ENCODE measurements at regions not wholly inside any gene's neighbourhood (a gene's known extent, or its start where the extent isn't known, plus 50 kb on each side); places are given as distances from the start of the nearest gene placed in this dataset.
"Not testable (repeated sequence)": the region's sequence is repeated elsewhere in the genome, so short reads cannot be mapped to it uniquely, and the experiment has no call there.

DNA sequence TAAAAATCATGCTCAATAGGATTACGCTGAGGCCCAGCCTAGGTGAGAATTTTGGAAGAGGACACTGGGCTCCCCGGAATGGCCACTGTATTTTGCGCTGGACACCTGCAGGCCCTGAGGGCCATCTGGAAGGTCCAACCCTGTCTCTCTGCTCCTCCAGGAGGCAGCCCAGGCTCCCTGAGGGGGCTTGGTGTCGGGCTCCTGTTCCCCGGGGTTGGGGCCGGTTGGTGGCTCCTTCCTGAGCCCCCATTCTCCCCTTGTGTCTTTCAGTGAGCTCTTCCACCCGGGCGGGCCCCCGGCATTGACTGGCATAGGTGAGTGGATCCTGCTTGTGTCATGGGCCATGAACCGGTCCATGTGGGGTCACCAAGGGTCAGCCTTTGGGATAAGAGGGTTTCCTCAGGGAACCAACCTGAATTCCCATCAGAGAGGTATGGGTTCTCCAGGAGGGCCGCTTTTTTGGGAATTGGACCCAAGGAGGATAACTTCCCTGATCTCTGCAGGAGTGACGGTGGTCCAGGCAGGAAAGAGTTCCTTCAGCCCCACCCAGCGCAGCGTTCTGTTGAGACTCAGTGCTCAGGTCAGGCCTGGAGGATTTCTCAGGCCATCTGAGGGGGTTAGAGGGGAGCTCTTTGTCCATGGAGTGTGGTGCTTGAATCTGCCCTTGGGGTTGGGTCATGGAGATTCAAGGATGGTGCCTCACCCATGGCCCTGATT, 187.8 kb downstream of the UBE3A start:
- Histone ChIP-seq H3K9me3 (peaks cover 12% of the 10 kb centered on the region), H3K4me3 (ENCODE audit: low read depth, low read length) (no peak overlapping the region), H3K27me3 (replicated peaks; ENCODE audit: control insufficient read depth, insufficient read depth, low read length) (no peaks in the 10 kb centered on the region), H3K36me3 (ENCODE audit: control insufficient read depth, insufficient read depth, low read length) (no peaks in the 10 kb centered on the region), H3K4me1 (no peaks in the 10 kb centered on the region)
- peak in 1 of 2 experiments; percentile 31 for DNase-seq
- Mint-ChIP-seq H3K36me3 (ENCODE audit: insufficient read depth, unreplicated experiment) (no peaks in the 10 kb centered on the region), H3K27ac (ENCODE audit: unreplicated experiment) (no peak overlapping the region), H3K9me3 (ENCODE audit: unreplicated experiment) (peaks cover 18% of the 10 kb centered on the region), H3K4me1 (ENCODE audit: low read depth, unreplicated experiment) (no peaks in the 10 kb centered on the region), H3K4me3 (ENCODE audit: unreplicated experiment) (no peak overlapping the region), H3K27me3 (ENCODE audit: insufficient read depth, unreplicated experiment) (no peaks in the 10 kb centered on the region)
- ChIA-PET POLR2A (no interaction called here), CTCF (no interaction called here)
- BruUV-seq (replicated peaks), result no TSS peak
- TF ChIP-seq, protein P1, sequence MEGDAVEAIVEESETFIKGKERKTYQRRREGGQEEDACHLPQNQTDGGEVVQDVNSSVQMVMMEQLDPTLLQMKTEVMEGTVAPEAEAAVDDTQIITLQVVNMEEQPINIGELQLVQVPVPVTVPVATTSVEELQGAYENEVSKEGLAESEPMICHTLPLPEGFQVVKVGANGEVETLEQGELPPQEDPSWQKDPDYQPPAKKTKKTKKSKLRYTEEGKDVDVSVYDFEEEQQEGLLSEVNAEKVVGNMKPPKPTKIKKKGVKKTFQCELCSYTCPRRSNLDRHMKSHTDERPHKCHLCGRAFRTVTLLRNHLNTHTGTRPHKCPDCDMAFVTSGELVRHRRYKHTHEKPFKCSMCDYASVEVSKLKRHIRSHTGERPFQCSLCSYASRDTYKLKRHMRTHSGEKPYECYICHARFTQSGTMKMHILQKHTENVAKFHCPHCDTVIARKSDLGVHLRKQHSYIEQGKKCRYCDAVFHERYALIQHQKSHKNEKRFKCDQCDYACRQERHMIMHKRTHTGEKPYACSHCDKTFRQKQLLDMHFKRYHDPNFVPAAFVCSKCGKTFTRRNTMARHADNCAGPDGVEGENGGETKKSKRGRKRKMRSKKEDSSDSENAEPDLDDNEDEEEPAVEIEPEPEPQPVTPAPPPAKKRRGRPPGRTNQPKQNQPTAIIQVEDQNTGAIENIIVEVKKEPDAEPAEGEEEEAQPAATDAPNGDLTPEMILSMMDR (IDR thresholded peaks at IDR 0.05; ENCODE audit: insufficient read depth in 1 of 2, low read depth in 1 of 2, low read length in 1 of 2, severe bottlenecking in 1 of 2, unreplicated experiment in 1 of 2), result no peak
- intact Hi-C loops (cut with micrococcal nuclease; ENCODE audit: unreplicated experiment), result no loop called here

DNA sequence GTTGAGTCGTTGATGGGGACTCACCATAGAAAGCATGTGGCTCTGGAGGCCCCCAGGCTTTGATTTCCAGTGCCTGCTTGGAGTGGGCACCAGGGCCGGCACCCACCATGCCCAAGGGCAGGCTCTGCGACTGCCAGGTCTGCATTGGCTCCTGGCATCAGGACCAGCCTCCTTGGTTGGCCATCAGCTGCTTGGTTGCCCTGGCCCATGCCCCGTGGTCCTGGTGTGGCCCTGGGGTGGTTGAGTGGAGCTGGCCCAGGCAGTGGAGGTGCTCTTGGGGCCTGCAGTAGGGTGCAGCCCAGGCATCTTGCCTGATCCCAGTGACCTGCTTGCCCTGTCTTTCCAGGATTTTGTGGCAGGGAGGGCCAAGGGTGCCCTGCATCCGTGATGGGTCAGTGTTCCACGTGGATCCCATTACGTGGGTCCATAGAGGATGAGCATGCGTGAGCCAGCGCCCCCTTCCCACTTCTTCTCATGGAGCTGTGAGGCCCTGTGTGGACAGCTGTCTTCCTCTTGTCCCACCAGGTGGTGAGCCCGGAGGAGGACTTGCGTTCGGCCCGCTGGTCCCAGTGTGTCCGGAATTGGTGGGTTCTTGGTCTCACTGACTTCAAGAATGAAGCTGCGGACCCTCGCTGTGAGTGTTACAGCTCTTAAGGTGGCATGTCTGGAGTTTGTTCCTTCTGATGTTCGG, 187.0 kb downstream of the UBE3A start:
- BruUV-seq (replicated peaks), result no TSS peak
- intact Hi-C loops (cut with micrococcal nuclease; ENCODE audit: unreplicated experiment), result no loop called here
- POLR2A ChIA-PET, result no interaction called here
- Mint-ChIP-seq H3K36me3 (ENCODE audit: insufficient read depth, unreplicated experiment) (no peaks in the 10 kb centered on the region), H3K27ac (ENCODE audit: unreplicated experiment) (no peak overlapping the region), H3K4me3 (ENCODE audit: unreplicated experiment) (no peak overlapping the region), H3K9me3 (ENCODE audit: unreplicated experiment) (peaks cover 18% of the 10 kb centered on the region), H3K27me3 (ENCODE audit: insufficient read depth, unreplicated experiment) (no peaks in the 10 kb centered on the region), H3K4me1 (ENCODE audit: low read depth, unreplicated experiment) (no peaks in the 10 kb centered on the region)
- Histone ChIP-seq H3K27me3 (replicated peaks; ENCODE audit: control insufficient read depth, insufficient read depth, low read length) (no peaks in the 10 kb centered on the region), H3K4me1 (no peaks in the 10 kb centered on the region), H3K36me3 (ENCODE audit: control insufficient read depth, insufficient read depth, low read length) (no peaks in the 10 kb centered on the region), H3K9me3 (peaks cover 4% of the 10 kb centered on the region), H3K4me3 (ENCODE audit: low read depth, low read length) (no peak overlapping the region)
- TF ChIP-seq, protein P1 (IDR thresholded peaks at IDR 0.05; ENCODE audit: insufficient read depth in 1 of 2, low read depth in 1 of 2, low read length in 1 of 2, severe bottlenecking in 1 of 2, unreplicated experiment in 1 of 2), result no peak
- peak in 1 of 2 experiments; percentile 25 for DNase-seq
- CTCF ChIA-PET, result no interaction called here

DNA sequence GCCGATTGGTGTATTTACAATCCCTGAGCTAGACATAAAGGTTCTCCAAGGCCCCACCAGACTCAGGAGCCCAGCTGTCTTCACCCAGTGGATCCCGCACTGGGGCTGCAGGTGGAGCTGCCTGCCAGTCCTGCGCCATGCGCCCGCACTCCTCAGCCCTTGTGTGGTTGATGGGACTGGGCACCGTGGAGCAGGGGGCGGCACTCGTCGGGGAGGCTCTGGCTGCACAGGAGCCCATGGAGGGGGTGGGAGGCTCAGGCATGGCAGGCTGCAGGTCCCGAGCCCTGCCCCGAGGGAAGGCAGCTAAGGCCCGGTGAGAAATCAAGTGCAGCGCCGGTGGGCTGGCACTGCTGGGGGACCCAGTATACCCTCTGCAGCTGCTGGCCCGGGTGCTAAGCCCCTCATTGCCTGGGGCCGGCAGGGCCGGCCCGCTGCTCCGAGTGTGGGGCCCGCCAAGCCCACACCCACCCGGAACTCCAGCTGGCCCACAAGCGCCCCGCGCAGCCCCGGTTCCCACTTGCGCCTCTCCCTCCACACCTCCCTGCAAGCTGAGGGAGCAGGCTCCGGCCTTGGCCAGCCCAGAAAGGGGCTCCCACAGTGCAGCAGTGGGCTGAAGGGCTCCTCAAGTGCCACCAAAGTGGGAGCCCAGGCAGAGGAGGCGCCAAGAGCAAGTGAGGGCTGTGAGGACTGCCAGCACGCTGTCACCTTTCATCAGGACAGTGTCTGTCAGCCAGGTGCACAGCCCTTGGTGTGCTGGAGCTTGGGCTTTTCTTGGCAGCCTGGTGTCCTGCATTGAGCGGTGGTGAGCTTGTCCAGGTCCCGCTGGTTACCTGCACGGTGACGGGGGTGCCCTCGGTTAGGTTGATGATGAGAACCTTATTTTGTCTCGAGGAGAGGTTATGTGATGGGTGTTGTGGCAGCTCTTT, 185.5 kb downstream of the UBE3A start:
- CTCF ChIA-PET; H3K27me3 ChIP-seq (replicated peaks; ENCODE audit: control insufficient read depth, insufficient read depth, low read length); H3K4me1 Mint-ChIP-seq (ENCODE audit: low read depth, unreplicated experiment); H3K27me3 Mint-ChIP-seq (ENCODE audit: insufficient read depth, unreplicated experiment); H3K4me3 Mint-ChIP-seq (ENCODE audit: unreplicated experiment); H3K27ac Mint-ChIP-seq (ENCODE audit: unreplicated experiment); BruUV-seq (replicated peaks); H3K4me3 ChIP-seq (ENCODE audit: low read depth, low read length); H3K4me1 ChIP-seq; H3K9me3 ChIP-seq; H3K36me3 ChIP-seq (ENCODE audit: control insufficient read depth, insufficient read depth, low read length); POLR2A ChIA-PET; H3K36me3 Mint-ChIP-seq (ENCODE audit: insufficient read depth, unreplicated experiment); intact Hi-C loops (cut with micrococcal nuclease; ENCODE audit: unreplicated experiment): not testable (repeated sequence)
- DNase-seq, result peak in 1 of 2 experiments; percentile 29
- H3K9me3 Mint-ChIP-seq (ENCODE audit: unreplicated experiment), result peaks cover 18% of the 10 kb centered on the region
